Ovary (tissue), 7 donors: ENCODE measurements at regions not wholly inside any gene's neighbourhood (a gene's known extent, or its start where the extent isn't known, plus 50 kb on each side); places are given as distances from the start of the nearest gene placed in this dataset.

ENCODE experiments used
- DNase-seq, 5 donors: peaks; one replicate each; pipeline ENCODE4 v3.0.0-alpha.2; 2019 to 2020
- H3K27ac ChIP-seq, 2 donors: fragments of 200-600 bp; one replicate each; pipeline versions ENCODE4 v1.5.1 to v1.8.0; 2019 to 2022
- H3K27me3 ChIP-seq: fragments of 200-600 bp; one replicate; pipeline ENCODE4 v1.8.0; 2022
- H3K36me3 ChIP-seq: fragments of 200-600 bp; sonication (generic); one replicate; pipeline ENCODE4 v1.5.1; 2019
- H3K4me1 ChIP-seq: one replicate; pipeline ENCODE4 v1.8.1; 2013; ENCODE audit warnings: mild to moderate bottlenecking, moderate library complexity; ENCODE audit not compliant: insufficient read depth
- H3K4me3 ChIP-seq: fragments of 200-600 bp; sonication (generic); one replicate; pipeline ENCODE4 v1.5.1; 2017
- H3K9me3 ChIP-seq, 2 donors: fragments of 200-600 bp in 1 of 2; sonication (generic) in 1 of 2; one replicate each; pipeline versions ENCODE4 v1.5.1 to v1.8.1; 2013 to 2019; ENCODE audit warnings: mild to moderate bottlenecking in 1 of 2, moderate library complexity in 1 of 2
- CTCF ChIP-seq, 3 donors: fragments of 450-650 bp in 2 of 3; fragments of 200-600 bp in 1 of 3; IDR thresholded peaks; one replicate each; pipeline versions ENCODE4 v1.5.1 to v1.8.0; 2016 to 2022; ENCODE audit warnings: antibody characterized with exemption in 3 of 3, mild to moderate bottlenecking in 1 of 3
- EP300 ChIP-seq: sonication (generic); formaldehyde crosslinking; IDR thresholded peaks from one replicate; pipeline ENCODE4 v1.6.1; 2017; ENCODE audit warnings: antibody characterized with exemption
- POLR2A ChIP-seq: fragments of 450-650 bp; IDR thresholded peaks from one replicate; pipeline ENCODE4 v1.6.1; 2017; ENCODE audit warnings: antibody characterized with exemption, mild to moderate bottlenecking, moderate library complexity
- WGBS, 3 donors: extraction: QIAGEN DNeasy Blood & Tissue Kit in 1 of 3; methylation state at CpG; one replicate each; pipeline versions ENCODE4 v1.1.5 to v1.1.7; 2013 to 2017; 5-methylcytosine and 5-hydroxymethylcytosine counted together
- intact Hi-C, 4 donors: fragments of 100-400 bp; cut with DNase I; formaldehyde crosslinking; loops; one replicate each; pipeline versions ENCODE4 v1.11.0 to v1.15.1; 2022 to 2023
- donor health status: DM: no; HTN: no; CAD: no; lungs with moderate emphysema.
- donor health status: DM: no; HTN: no; CAD: no.
- donor health status: Bipolar disorder and iron deficiency.
- donor health status: DM: no; HTN: no; CAD: no.
- donor health status: DM: yes; HTN: yes; CAD: no.

- Histone ChIP-seq H3K4me1 (no peaks in the 10 kb centered on the region), H3K36me3 (no peaks in the 10 kb centered on the region), H3K9me3 (no peaks in the 10 kb centered on the region), H3K27me3 (no peaks in the 10 kb centered on the region), H3K4me3 (no peak overlapping the region), H3K27ac (no peak overlapping the region)
- intact Hi-C loops: no loop called here
- TF ChIP-seq POLR2A (no peak), CTCF (IDR thresholded peaks at IDR 0.05) (no peak), EP300 (no peak)
- 71 to 77% (median 74%) methylated on average over 4 of the region's 4 CpGs for WGBS, 3 donors
- DNase-seq: no peak
Measured at GRCh38 chr18:6497543-6497942, 82.8 kb upstream of the L3MBTL4 start.

- TF ChIP-seq EP300 (no peak), POLR2A (no peak), CTCF (IDR thresholded peaks at IDR 0.05) (no peak)
- intact Hi-C loops: no loop called here
- no peak overlapping the region for H3K27ac ChIP-seq
- no peaks in the 10 kb centered on the region for H3K4me1 ChIP-seq
- no peaks in the 10 kb centered on the region for H3K9me3 ChIP-seq
- no peak for DNase-seq
- 41 to 66% (median 65%) methylated on average over 2 of the region's 2 CpGs for WGBS, 3 donors
- H3K36me3 ChIP-seq: no peaks in the 10 kb centered on the region
- H3K4me3 ChIP-seq: no peak overlapping the region
- no peaks in the 10 kb centered on the region for H3K27me3 ChIP-seq
Measured at GRCh38 chr18:6498289-6498856, 83.7 kb upstream of the L3MBTL4 start.

- intact Hi-C loops: no loop called here
- Histone ChIP-seq H3K4me3 (no peak overlapping the region), H3K4me1 (no peaks in the 10 kb centered on the region), H3K27me3 (no peaks in the 10 kb centered on the region), H3K36me3 (no peaks in the 10 kb centered on the region), H3K27ac (no peak overlapping the region), H3K9me3 (no peaks in the 10 kb centered on the region)
- DNase-seq: no peak
- TF ChIP-seq EP300 (no peak), CTCF (IDR thresholded peaks at IDR 0.05) (no peak)
- WGBS, 3 donors: 67 to 70% (median 68%) methylated on average over 5 of the region's 5 CpGs
Measured at GRCh38 chr18:6504605-6505497, 90.1 kb upstream of the L3MBTL4 start.

- peaks cover 2% of the 10 kb centered on the region for H3K4me1 ChIP-seq
- no peaks in the 10 kb centered on the region for H3K9me3 ChIP-seq
- H3K36me3 ChIP-seq: no peaks in the 10 kb centered on the region
- no peak for TF ChIP-seq EP300
- no peak for TF ChIP-seq CTCF (IDR thresholded peaks at IDR 0.05)
- TF ChIP-seq POLR2A: no peak
- 22 to 34% (median 22%) methylated on average over 2 of the region's 2 CpGs for WGBS, 3 donors
- intact Hi-C loops: no loop called here
- H3K27ac ChIP-seq: no peak overlapping the region
- no peak overlapping the region for H3K4me3 ChIP-seq
- DNase-seq: no peak
- no peaks in the 10 kb centered on the region for H3K27me3 ChIP-seq
Measured at GRCh38 chr18:6505498-6505875, 90.8 kb upstream of the L3MBTL4 start.
